Tibial nerve (tissue), 4 donors: ENCODE measurements at regions not wholly inside any gene's neighbourhood (a gene's known extent, or its start where the extent isn't known, plus 50 kb on each side); places are given as distances from the start of the nearest gene placed in this dataset.

Source experiments
- EP300 ChIP-seq, 2 donors: sonication (generic); formaldehyde crosslinking; IDR thresholded peaks; one replicate each; pipeline ENCODE4 v1.6.1; 2017; ENCODE audit warnings: antibody characterized with exemption in 2 of 2, mild to moderate bottlenecking in 1 of 2
- TF ChIP-seq, protein P1 (sequence below), 5 experiments: fragments of 200-600 bp in 3 of 5; fragments of 450-650 bp in 2 of 5; sonication (generic) in 3 of 5; IDR thresholded peaks; one replicate each; pipeline ENCODE4 v1.5.1; 2016 to 2019; ENCODE audit warnings: antibody characterized with exemption in 5 of 5, mild to moderate bottlenecking in 3 of 5, moderate library complexity in 2 of 5

DNA sequence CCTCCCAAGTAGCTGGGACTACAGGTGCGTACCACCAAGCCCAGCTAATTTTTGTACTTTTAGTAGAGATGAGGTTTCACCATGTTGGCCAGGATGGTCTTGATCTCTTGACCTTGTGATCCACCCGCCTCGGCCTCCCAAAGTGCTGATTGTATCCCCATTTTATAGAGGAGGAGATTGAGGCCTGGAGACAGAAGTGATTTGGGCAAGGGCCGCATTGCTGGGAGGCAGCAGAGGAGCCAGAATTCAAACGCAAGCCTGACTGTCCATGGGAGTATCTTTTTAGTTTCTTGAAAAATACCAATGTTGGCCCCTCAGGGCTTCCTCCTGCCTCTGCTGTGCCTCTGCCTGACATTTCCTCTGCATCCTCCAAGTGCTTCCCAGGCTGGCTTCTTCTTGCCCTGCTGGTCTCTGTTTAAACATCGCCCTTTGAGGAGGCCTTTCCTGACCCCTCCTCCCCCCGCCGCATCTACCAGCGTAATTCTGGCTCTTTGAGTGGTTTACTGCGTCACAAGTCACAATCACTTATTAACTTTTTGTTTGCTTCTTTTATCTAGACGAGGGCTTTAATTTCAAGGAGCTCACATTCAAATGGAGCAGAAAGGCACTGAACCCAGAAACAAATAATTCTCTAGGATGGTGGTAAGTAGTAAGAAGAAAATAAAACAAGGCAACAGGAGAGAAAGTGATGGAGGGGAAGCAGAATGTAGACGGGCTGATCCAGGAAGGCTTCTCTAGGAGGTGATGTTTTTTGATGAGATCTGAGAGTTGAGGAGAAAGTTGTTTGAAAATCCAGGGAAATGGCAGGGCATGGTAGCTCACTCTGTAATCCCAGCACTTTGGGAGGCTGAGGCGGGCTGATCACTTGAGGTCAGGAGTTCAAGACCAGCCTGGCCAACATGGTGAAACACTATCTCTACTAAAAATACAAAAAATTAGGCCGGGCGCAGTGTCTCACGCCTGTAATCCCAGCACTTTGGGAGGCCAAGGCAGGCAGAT lies 91.0 kb upstream of the MED13L start:
- TF ChIP-seq, protein P1, sequence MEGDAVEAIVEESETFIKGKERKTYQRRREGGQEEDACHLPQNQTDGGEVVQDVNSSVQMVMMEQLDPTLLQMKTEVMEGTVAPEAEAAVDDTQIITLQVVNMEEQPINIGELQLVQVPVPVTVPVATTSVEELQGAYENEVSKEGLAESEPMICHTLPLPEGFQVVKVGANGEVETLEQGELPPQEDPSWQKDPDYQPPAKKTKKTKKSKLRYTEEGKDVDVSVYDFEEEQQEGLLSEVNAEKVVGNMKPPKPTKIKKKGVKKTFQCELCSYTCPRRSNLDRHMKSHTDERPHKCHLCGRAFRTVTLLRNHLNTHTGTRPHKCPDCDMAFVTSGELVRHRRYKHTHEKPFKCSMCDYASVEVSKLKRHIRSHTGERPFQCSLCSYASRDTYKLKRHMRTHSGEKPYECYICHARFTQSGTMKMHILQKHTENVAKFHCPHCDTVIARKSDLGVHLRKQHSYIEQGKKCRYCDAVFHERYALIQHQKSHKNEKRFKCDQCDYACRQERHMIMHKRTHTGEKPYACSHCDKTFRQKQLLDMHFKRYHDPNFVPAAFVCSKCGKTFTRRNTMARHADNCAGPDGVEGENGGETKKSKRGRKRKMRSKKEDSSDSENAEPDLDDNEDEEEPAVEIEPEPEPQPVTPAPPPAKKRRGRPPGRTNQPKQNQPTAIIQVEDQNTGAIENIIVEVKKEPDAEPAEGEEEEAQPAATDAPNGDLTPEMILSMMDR (IDR thresholded peaks at IDR 0.05) = no peak
- no peak for TF ChIP-seq EP300 (IDR thresholded peaks at IDR 0.05)
